ENCODE measurements at regions not wholly inside any gene's neighbourhood (a gene's known extent, or its start where the extent isn't known, plus 50 kb on each side); places are given as distances from the start of the nearest gene placed in this dataset.

GRCh38 chr18:5049124-5049523 is 147.9 kb downstream of the AKAIN1 start:
- Histone ChIP-seq H3K4me2 (replicated peaks; ENCODE audit: extremely low read depth, low read length, poor library complexity, severe bottlenecking) (no peak overlapping the region), H3K79me2 (ENCODE audit: insufficient read depth, low read length) (no peaks in the 10 kb centered on the region), H3K36me3 (replicated peaks in 1 of 2; ENCODE audit: control insufficient read depth in 1 of 2, insufficient read depth in 2 of 2, low read length in 2 of 2) (no peaks in the 10 kb centered on the region), H3K27me3 (ENCODE audit: control insufficient read depth in 2 of 2, insufficient read depth in 2 of 2, low read length in 2 of 2) (peaks cover 0 to 3% of the 10 kb centered on the region in 2 donors), H3K27ac (ENCODE audit: low read depth in 1 of 2, low read length in 2 of 2) (no peak overlapping the region), H2AFZ (ENCODE audit: insufficient read depth, low read depth, low read length, poor library complexity, severe bottlenecking) (no peak overlapping the region), H3K4me3 (replicated peaks in 1 of 3; ENCODE audit: low read depth in 2 of 3, low read length in 3 of 3) (no peak overlapping the region), H3K9ac (ENCODE audit: insufficient read depth, low read length, poor library complexity, severe bottlenecking) (no peak overlapping the region), H3K9me3 (replicated peaks in 1 of 2; ENCODE audit: control insufficient read depth in 1 of 2, insufficient read depth in 1 of 2, low read length in 2 of 2) (peaks cover 0 to 8% of the 10 kb centered on the region in 2 donors), H4K20me1 (ENCODE audit: insufficient read depth, low read length) (no peaks in the 10 kb centered on the region), H3K4me1 (ENCODE audit: control insufficient read depth in 1 of 2, insufficient read depth in 2 of 2, low read length in 2 of 2) (no peaks in the 10 kb centered on the region)
- no peak for DNase-seq
- Mint-ChIP-seq H3K27me3 (ENCODE audit: low read depth in 3 of 3) (peaks cover 0 to 4% (median 1%) of the 10 kb centered on the region in 3 donors), H3K9me3 (peaks cover 0 to 15% (median 2%) of the 10 kb centered on the region in 7 donors), H3K4me1 (no peaks in the 10 kb centered on the region), H3K4me3 (no peak overlapping the region), H3K36me3 (no peaks in the 10 kb centered on the region), H3K27ac (no peak overlapping the region)
- WGBS (ENCODE audit: insufficient coverage): no CpG with 5 or more reads among the region's 3 CpGs
- intact Hi-C loops (cut with micrococcal nuclease): no loop called here
- no peak for TF ChIP-seq CTCF (IDR thresholded peaks at IDR 0.05)

GRCh38 chr18:5040476-5040875 is 156.6 kb downstream of the AKAIN1 start:
- Histone ChIP-seq H3K9me3 (replicated peaks in 1 of 2; ENCODE audit: control insufficient read depth in 1 of 2, insufficient read depth in 1 of 2, low read length in 2 of 2) (no peaks in the 10 kb centered on the region), H3K4me2 (replicated peaks; ENCODE audit: extremely low read depth, low read length, poor library complexity, severe bottlenecking) (no peak overlapping the region), H3K9ac (ENCODE audit: insufficient read depth, low read length, poor library complexity, severe bottlenecking) (no peak overlapping the region), H3K79me2 (ENCODE audit: insufficient read depth, low read length) (no peaks in the 10 kb centered on the region), H3K4me3 (replicated peaks in 1 of 3; ENCODE audit: low read depth in 2 of 3, low read length in 3 of 3) (no peak overlapping the region), H3K36me3 (replicated peaks in 1 of 2; ENCODE audit: control insufficient read depth in 1 of 2, insufficient read depth in 2 of 2, low read length in 2 of 2) (no peaks in the 10 kb centered on the region), H2AFZ (ENCODE audit: insufficient read depth, low read depth, low read length, poor library complexity, severe bottlenecking) (no peak overlapping the region), H3K27ac (ENCODE audit: low read depth in 1 of 2, low read length in 2 of 2) (no peak overlapping the region), H4K20me1 (ENCODE audit: insufficient read depth, low read length) (no peaks in the 10 kb centered on the region), H3K27me3 (ENCODE audit: control insufficient read depth in 2 of 2, insufficient read depth in 2 of 2, low read length in 2 of 2) (peaks cover 0 to 3% of the 10 kb centered on the region in 2 donors), H3K4me1 (ENCODE audit: control insufficient read depth in 1 of 2, insufficient read depth in 2 of 2, low read length in 2 of 2) (no peaks in the 10 kb centered on the region)
- peaks cover 0 to 7% (median 4%) of the 10 kb centered on the region in 7 donors for H3K9me3 Mint-ChIP-seq
- intact Hi-C loops (cut with micrococcal nuclease): no loop called here
- no peaks in the 10 kb centered on the region for H3K4me1 Mint-ChIP-seq
- peaks cover 0 to 2% (median 0%) of the 10 kb centered on the region in 3 donors for H3K27me3 Mint-ChIP-seq (ENCODE audit: low read depth in 3 of 3)
- TF ChIP-seq CTCF (IDR thresholded peaks at IDR 0.05): no peak
- WGBS (ENCODE audit: insufficient coverage): 60% methylated on average over 1 of the region's 3 CpGs
- no peak overlapping the region for H3K4me3 Mint-ChIP-seq
- no peak for DNase-seq
- no peaks in the 10 kb centered on the region for H3K36me3 Mint-ChIP-seq
- H3K27ac Mint-ChIP-seq: no peak overlapping the region
